ENCODE measurements at regions not wholly inside any gene's neighbourhood (a gene's known extent, or its start where the extent isn't known, plus 50 kb on each side); places are given as distances from the start of the nearest gene placed in this dataset.
"Not testable (repeated sequence)": the region's sequence is repeated elsewhere in the genome, so short reads cannot be mapped to it uniquely, and the experiment has no call there.

DNA sequence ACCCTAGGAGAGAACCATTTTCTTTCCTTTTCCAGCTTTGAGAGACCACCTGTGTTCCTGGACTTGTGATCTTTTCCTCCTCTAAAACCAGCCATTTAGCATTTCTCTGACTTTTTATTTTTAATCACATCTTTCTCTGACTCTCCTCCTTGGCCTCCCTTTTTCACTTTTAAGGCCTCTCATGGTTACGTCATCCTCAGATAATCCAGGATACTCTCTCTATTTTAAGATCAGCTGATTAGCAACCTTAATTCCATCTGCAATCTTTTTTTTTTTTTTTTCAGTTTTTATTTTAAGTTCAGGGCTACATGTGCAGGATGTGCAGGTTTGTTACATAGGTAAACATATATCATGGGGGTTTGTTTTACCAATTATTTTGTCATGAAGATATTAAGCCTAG lies 54.0 kb downstream of the RFPL4B start:
- no peak for DNase-seq

DNA sequence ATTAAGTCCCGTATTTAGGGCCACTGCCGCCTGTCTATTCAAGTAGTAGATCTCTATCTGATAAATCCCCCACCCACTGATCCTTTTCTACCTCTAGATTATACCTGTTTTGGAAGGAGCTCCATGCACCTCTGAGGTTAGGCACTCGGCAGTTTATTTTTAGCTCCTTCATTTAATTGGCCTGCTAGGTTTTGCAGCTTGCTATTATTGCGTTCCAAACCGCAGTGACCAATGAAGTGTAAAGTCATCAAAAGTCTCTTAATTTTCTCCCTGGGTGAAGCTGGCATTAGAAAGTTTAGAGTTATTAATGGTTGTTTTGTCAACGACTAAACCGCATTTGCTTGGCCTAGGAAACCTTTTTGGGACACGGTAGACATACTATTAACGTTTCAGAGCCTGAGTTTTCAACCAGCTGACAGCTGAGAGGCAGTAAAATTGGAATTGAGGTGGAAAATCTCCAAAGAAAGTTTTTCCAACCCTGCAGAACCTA lies 60.0 kb downstream of the RFPL4B start:
- DNase-seq, result no peak

DNA sequence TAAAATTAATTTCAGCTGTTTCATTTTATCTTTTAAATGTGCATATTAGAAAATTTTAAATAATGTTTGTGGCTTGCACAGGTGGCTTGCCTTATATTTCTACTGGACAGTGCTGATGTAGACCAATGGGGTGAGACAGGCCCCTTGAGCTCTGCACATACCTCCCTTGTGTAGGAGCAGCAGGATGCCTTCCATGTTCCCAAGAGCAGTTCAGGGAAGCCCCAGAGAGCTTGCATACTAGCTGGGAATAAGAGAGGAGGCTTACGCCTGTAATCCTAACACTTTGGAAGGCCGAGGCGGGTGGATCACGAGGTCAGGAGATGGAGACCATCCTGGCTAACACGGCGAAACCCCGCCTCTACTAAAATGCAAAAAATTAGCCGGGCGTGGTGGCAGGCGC lies 61.4 kb downstream of the RFPL4B start:
- no peak for DNase-seq

DNA sequence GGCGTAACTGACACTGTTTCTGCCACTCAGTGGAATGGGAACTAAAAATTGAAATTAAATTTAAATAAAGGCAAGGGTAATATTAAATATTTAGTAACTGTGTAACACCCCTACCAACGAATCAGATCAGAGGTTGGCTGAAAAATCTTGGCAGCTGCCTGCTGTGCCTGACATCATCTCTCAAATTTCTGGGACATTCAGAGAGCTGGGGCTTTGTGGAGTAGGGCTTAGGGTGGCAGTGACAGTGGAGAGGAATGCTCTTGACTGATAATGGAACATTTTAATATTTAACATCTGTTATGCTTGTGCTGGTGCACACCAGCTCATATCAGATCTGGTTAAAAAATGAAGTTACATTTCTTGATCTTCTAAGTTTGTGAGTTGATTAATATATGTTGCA lies 62.2 kb downstream of the RFPL4B start:
- peak; percentile 7 for DNase-seq

- no peak for DNase-seq
Observed at GRCh38 chr6:112413780-112414179, 66.7 kb downstream of the RFPL4B start.

DNA sequence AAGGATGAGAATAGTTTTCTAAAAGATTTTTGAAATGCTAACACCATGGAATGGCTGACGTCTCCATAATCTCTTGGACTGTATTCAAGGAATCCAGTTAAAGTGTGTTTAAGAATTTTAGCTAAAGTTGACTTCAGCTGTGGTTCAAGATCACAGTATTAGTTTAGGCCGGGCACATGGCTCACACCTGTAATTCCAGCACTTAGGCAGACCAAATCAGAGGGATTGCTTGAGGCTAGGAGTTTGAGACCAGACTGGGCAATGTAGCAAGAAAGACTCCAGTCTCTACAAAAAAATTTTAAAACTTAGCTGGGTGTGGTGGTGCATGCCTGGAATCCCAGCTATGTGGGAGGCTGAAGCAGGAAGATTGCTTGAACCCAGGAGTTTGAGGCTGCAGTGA lies 68.2 kb downstream of the RFPL4B start:
- DNase-seq, result no peak

- no peak for DNase-seq
Observed at GRCh38 chr6:112416866-112417265, 69.7 kb downstream of the RFPL4B start.

DNA sequence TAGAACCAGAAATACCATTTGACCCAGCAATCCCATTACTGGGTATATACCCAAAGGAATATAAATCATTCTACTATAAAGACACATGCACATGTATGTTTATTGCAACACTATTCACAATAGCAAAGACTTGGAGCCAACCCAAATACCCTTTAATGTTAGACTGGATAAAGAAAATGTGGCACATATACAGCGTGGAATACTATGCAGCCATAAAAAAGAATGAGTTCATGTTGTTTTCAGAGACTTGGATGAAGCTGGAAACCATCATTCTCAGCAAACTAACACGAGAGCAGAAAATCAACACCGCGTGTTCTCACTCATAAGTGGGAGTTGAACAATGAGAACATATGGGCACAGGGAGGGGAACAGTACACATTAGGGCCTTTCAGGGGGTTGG lies 79.9 kb downstream of the RFPL4B start:
- DNase-seq, result not testable (repeated sequence)

DNA sequence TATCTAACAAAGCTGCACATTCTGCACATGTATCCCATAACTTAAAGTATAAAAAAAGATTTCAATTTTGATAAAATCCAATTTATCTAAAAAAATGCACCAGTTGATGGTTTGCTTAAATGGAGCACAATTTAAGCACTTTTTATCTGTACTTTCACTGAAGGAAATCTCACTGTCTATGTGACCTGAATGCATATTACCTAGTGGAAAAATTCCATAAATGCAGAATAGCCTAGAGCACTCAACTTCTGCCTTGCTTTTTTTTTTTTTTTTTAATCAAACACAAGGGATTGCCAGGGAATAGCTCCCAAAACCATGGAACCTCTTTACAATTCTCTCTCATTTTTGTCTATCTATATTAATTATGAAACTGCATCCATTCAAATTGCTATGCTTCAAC lies 80.4 kb downstream of the RFPL4B start:
- no peak for DNase-seq

GRCh38 chr6:112428477-112428876 lies 81.3 kb downstream of the RFPL4B start:
- no peak for DNase-seq

GRCh38 chr6:112429226-112429625 lies 82.1 kb downstream of the RFPL4B start:
- DNase-seq, result no peak

DNA sequence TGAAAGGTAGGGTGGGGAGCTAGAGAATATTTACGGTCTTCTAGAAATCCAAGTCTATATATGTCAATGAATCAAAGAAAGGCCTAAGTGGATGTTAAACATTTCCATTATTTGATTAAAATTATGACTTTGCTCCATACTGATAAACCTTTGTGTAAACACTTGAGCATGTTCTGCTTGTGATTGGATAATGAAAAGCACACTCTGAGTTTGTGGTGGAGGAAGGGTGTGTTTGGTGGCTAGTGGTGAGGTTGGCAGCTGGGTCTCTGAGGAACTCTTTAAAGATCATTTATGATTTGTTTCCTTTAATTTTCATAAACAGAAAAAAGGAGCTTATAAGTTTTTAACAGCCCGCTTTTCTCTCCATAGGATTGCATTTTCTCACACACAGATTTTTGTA lies 84.7 kb downstream of the RFPL4B start:
- no peak for DNase-seq

DNA sequence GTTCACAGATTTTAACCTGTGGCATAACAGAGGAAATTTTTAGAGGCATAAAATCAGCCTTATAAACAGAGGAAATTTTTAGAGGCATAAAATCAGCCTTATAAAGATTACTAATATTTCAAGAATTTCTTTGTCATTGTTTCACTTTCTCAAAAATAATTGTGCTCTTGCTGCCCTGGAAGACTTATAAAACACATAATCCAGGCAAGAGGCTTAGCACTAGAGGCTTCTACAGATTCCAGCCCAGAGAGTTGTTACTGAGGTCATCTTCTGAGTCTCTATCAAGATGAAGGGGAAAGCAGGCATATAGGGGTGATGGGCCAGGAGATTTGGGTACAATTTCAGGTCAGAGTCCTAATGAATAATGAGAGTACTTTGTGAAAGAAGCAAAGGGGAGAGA lies 85.7 kb downstream of the RFPL4B start:
- no peak for DNase-seq

- no peak for DNase-seq
Observed at GRCh38 chr6:112433457-112433856, 86.3 kb downstream of the RFPL4B start.

GRCh38 chr6:112434896-112435435 lies 87.8 kb downstream of the RFPL4B start:
- DNase-seq, result no peak

- DNase-seq, result no peak
Observed at GRCh38 chr6:112437058-112437457, 89.9 kb downstream of the RFPL4B start.

GRCh38 chr6:112439010-112439409 lies 91.9 kb downstream of the RFPL4B start:
- no peak for DNase-seq

- no peak for DNase-seq
Observed at GRCh38 chr6:112439432-112439831, 92.3 kb downstream of the RFPL4B start.

- no peak for DNase-seq
Observed at GRCh38 chr6:112441607-112442006, 94.5 kb downstream of the RFPL4B start.

DNA sequence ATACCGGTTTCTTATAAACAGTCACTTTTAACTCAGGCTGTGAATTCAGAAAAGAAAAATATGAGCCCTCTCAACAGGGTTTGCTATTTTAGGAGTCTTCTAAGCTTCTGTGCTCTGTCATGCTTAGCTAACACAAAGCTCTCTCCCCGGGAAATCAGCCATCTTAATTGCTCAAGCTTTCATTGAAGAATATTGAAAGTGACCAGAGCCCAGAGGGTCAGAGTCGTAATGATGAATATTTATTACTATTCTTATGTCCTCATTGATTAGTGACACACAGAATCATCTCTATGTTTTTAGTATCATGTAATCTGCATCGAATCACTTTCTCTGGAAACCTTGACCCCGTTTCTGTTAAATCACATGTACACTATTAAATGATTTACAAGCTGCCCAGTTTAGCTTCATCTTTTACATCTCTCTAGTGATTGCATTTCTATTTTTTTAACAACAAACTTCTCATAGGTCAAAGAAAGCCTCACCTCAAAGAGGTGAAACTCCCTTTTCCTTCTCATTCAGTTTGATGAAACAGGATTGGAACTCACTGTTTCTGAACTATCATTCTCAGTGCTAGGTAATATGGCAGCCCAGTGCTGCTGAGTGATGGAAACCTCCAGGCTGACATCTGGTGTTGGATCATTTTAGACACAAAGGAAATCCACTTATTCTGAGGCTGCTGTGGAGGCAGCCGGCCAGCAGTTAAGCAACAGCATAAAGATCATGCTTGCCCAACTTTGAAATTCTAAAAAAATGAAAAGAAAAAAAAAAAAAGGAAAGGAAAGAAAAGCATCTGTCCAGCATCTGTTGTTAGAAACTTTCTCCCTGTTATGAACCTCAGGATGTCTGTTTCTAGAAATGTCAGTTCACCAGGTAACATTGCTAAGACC lies 96.3 kb downstream of the RFPL4B start:
- no peak for DNase-seq

- not testable (repeated sequence) for DNase-seq
Observed at GRCh38 chr6:112448786-112449185, 101.7 kb downstream of the RFPL4B start.

DNA sequence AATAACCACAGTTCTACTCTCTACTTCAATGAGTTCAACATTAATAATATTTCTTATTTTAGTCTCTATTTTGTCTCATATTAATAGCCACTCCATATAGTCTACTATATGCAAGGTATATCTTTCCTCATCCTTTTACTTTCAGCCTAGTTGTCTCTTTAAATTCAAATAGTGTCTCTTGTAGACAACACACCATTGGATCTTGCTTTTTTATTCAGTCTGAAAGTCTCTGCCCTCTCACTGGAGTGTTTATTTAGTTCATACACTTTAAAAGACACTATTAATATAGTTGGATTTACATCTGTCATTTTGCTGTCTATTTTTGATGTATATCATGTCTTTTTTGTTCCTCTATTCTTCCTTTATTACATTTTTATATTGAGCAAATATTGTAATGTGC lies 103.5 kb downstream of the RFPL4B start:
- no peak for DNase-seq

DNA sequence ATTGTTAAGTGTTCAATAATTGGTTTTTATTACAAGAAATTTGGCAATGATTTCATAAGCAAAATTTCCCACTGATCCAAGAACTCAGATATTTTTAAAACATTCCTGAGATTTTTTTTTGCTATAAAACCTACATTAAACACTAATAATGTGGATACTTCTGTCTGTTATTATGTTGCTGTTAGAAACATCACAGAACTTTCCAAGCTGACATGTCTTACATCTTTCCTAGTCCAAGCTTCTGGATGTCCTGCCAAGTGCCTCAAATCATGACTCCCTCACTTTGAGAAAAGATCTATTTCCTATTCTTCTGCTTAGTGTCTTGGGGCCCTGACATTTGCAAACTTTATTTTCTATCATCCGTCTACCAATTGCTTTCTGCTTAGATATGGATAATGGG lies 110.8 kb downstream of the RFPL4B start:
- no peak for DNase-seq

DNA sequence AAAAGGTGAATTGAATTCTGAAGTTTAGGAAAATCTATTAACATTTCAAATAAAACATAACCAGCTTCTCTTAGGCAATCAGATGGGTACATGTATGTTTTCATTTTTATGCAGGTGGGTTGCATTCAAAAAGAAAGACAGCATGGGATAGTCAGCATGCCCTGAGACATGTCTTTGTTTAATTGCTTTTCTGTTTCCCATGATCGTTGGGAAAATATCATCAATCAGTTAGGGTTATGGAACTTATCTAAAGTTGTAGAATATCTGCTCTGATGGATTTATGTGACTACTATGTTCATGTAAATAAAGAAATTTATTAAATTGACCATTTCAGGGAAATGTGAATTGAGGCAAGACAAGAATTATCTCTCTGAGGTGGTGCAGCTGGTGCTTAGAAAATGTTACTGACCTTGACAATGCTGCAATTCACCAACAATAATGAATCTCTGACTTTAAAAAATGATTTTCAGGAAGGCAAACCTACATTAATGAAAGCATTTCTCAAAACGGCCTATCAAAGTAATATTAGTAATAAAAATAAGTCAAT lies 112.7 kb downstream of the RFPL4B start:
- no peak for DNase-seq

Measured in amniotic stem cell (primary cell).